HEK293T (cell line): ENCODE measurements at regions not wholly inside any gene's neighbourhood (a gene's known extent, or its start where the extent isn't known, plus 50 kb on each side); places are given as distances from the start of the nearest gene placed in this dataset.

ENCODE experiments used
- ARNT ChIP-seq: fragments of 450-650 bp; IDR thresholded peaks from 2 replicates; pipeline ENCODE4 v1.6.1; 2017; ENCODE audit warnings: mild to moderate bottlenecking
- BHLHE40 ChIP-seq: fragments of 450-650 bp; IDR thresholded peaks from 2 replicates; pipeline ENCODE4 v1.6.1; 2016; ENCODE audit warnings: mild to moderate bottlenecking, moderate library complexity, borderline replicate concordance
- SP1 ChIP-seq: fragments of 450-650 bp; IDR thresholded peaks from 2 replicates; pipeline ENCODE4 v1.6.1; 2017

DNA sequence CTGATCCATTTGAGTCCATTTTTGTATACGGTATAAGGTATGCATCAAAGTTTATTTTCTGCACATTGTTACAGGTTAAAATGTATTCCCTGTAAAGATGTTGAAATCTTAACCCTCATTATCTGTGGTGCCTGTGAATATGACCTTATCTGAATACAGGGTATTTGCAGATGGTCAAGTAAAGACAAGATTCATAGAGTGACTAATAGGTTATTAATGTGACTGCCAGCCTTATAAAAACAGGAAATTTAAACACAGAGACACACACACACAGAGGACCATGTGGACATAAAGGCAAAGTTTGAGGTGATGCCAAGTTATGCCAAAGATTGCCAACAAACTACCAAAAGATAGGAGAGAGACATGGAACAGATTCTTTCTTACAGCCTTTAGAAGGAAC lies 347.2 kb upstream of the DCN start:
- TF ChIP-seq ARNT (no peak), BHLHE40 (no peak), SP1 (no peak)
